HL-60 (cell line): ENCODE measurements at regions not wholly inside any gene's neighbourhood (a gene's known extent, or its start where the extent isn't known, plus 50 kb on each side); places are given as distances from the start of the nearest gene placed in this dataset.

Source experiments
- DNase-seq, 2 experiments: peaks; one replicate each; pipeline ENCODE4 v3.0.0-alpha.2; 2010 to 2020; ENCODE audit warnings: low read depth in 1 of 2, low spot score in 1 of 2
- H3K27ac ChIP-seq: fragments of 250-450 bp; sonication (Bioruptor Pico); replicated peaks from 2 replicates; pipeline ENCODE4 v1.5.1; 2020; ENCODE audit warnings: mild to moderate bottlenecking, moderate library complexity
- H3K27me3 ChIP-seq: fragments of 250-450 bp; sonication (Bioruptor Pico); 2 replicates; pipeline ENCODE4 v1.5.1; 2021; ENCODE audit warnings: mild to moderate bottlenecking, moderate library complexity; ENCODE audit not compliant: insufficient read depth, poor library complexity, severe bottlenecking
- H3K4me3 ChIP-seq: replicated peaks from 2 replicates; pipeline ENCODE4 v1.5.1; 2011; ENCODE audit warnings: mild to moderate bottlenecking, control low read depth, low read length; ENCODE audit not compliant: insufficient read depth
- GABPA ChIP-seq: IDR thresholded peaks from 2 replicates; pipeline ENCODE4 v1.6.1; 2012; ENCODE audit warnings: low read depth
- POLR2AphosphoS5 ChIP-seq: IDR thresholded peaks from 2 replicates; pipeline ENCODE4 v1.6.1; 2012; ENCODE audit warnings: low read depth
- SPI1 ChIP-seq: IDR thresholded peaks from 2 replicates; pipeline ENCODE4 v1.6.1; 2012; ENCODE audit warnings: low read depth, mild to moderate bottlenecking, borderline replicate concordance
- TF ChIP-seq, protein P1 (sequence below): IDR thresholded peaks from 2 replicates; pipeline ENCODE4 v1.6.1; 2012; ENCODE audit warnings: low read depth; ENCODE audit not compliant: insufficient replicate concordance
- TF ChIP-seq, protein P2 (sequence below): IDR thresholded peaks from one replicate; pipeline ENCODE4 v1.5.1; 2011; ENCODE audit warnings: low read length, control low read depth, inconsistent platforms; ENCODE audit not compliant: insufficient read depth

DNA sequence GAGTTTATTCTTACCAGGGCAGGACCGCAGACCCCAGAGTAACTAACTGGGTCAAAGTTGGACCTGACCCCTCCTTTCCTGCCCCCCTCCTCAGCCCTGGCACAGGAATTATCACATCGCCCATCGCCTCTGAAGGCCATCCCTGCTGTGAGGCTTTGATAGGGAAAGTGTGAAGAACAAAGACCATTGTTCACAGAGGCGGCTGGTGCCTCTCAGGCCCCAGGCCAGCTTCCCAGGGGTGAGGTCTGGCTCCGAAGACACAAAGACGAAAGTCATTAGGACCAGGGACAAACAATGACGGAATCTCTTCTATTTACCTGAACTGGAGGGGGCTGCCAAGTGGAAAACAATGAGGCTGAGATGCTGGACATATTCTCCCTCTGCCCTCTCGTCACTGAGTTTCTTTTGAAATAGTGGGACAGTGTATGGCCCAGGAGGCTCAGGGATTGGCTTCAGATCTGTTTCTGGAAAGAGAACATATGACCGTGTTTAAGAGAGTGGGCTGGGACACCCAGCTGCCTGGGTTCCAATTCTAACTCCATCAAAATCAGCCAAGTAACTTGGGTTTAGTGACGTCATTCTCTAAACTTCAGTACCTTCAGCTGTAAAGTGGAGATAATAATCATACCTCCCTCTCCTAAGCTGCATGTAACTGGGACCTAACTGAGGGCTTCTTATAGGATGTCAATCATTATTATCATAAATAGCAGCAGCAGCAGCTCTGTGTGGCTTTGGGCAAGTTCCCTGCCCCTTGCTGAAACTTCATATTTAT is 769.4 kb downstream of the MED13L start:
- TF ChIP-seq GABPA (no peak), POLR2AphosphoS5 (no peak), SPI1 (no peak)
- TF ChIP-seq, protein P1, sequence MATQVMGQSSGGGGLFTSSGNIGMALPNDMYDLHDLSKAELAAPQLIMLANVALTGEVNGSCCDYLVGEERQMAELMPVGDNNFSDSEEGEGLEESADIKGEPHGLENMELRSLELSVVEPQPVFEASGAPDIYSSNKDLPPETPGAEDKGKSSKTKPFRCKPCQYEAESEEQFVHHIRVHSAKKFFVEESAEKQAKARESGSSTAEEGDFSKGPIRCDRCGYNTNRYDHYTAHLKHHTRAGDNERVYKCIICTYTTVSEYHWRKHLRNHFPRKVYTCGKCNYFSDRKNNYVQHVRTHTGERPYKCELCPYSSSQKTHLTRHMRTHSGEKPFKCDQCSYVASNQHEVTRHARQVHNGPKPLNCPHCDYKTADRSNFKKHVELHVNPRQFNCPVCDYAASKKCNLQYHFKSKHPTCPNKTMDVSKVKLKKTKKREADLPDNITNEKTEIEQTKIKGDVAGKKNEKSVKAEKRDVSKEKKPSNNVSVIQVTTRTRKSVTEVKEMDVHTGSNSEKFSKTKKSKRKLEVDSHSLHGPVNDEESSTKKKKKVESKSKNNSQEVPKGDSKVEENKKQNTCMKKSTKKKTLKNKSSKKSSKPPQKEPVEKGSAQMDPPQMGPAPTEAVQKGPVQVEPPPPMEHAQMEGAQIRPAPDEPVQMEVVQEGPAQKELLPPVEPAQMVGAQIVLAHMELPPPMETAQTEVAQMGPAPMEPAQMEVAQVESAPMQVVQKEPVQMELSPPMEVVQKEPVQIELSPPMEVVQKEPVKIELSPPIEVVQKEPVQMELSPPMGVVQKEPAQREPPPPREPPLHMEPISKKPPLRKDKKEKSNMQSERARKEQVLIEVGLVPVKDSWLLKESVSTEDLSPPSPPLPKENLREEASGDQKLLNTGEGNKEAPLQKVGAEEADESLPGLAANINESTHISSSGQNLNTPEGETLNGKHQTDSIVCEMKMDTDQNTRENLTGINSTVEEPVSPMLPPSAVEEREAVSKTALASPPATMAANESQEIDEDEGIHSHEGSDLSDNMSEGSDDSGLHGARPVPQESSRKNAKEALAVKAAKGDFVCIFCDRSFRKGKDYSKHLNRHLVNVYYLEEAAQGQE = no peak
- TF ChIP-seq, protein P2, sequence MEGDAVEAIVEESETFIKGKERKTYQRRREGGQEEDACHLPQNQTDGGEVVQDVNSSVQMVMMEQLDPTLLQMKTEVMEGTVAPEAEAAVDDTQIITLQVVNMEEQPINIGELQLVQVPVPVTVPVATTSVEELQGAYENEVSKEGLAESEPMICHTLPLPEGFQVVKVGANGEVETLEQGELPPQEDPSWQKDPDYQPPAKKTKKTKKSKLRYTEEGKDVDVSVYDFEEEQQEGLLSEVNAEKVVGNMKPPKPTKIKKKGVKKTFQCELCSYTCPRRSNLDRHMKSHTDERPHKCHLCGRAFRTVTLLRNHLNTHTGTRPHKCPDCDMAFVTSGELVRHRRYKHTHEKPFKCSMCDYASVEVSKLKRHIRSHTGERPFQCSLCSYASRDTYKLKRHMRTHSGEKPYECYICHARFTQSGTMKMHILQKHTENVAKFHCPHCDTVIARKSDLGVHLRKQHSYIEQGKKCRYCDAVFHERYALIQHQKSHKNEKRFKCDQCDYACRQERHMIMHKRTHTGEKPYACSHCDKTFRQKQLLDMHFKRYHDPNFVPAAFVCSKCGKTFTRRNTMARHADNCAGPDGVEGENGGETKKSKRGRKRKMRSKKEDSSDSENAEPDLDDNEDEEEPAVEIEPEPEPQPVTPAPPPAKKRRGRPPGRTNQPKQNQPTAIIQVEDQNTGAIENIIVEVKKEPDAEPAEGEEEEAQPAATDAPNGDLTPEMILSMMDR = no peak
- no peak for DNase-seq
- H3K27me3 ChIP-seq = no peaks in the 10 kb centered on the region
- no peak overlapping the region for H3K4me3 ChIP-seq
- H3K27ac ChIP-seq = no peak overlapping the region

DNA sequence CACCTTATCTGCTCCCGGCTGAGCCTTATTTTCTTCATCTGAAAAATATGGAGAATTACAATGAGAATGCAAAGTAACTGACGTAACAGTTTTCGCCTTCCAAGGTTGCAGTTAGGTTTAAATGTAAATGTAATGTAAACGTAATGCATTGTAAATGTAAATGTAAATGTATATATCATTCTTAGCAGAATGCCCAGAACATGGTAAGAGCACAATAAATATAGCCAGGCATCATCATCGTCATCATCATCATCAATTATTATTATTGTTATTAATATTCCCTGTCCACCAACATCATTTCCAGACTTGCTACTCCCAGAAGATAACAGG is 770.0 kb downstream of the MED13L start:
- DNase-seq = no peak
- Histone ChIP-seq H3K27ac (no peak overlapping the region), H3K27me3 (no peaks in the 10 kb centered on the region), H3K4me3 (no peak overlapping the region)
- TF ChIP-seq GABPA = no peak
- no peak for TF ChIP-seq POLR2AphosphoS5
- TF ChIP-seq, protein P1 = no peak
- no peak for TF ChIP-seq SPI1
- TF ChIP-seq, protein P2 = no peak

DNA sequence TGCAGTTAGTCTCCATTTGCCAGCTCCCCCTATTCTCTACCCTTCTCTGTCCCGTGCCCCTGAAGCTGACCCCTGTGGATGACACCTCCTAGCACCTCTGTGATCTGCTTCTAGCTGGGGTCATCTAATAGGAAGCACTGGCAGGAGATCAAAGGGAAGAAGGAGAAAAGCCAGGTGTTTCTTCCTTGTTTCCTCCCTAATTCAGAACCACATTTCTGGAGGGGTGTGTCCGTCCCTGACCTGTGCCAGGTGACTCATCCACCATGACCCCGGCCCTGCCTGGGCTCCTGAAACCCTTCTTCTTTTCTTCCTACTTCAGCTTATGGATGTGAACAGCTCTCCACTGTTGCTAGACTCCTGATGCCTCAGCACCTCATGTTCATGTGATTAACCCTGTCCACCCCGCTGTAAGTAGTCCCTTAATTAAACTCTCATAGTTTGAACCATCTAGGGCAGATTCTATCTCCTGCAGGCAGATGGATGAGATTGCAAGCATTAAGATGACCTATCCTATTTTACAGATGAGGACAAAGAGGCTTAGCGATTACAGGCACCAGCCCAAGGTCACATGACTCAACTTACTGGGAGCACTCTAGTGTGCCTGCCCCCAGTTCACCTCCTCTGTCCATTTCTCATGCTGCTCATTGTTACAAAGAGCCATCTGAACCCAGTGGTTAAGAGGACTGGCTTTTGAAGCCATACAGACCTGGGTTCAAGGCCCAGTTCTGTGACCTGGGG is 770.5 kb downstream of the MED13L start:
- DNase-seq = no peak
- TF ChIP-seq, protein P1 = no peak
- no peak for TF ChIP-seq GABPA
- TF ChIP-seq SPI1 = no peak
- TF ChIP-seq, protein P2 = no peak
- no peak for TF ChIP-seq POLR2AphosphoS5
- Histone ChIP-seq H3K27me3 (no peaks in the 10 kb centered on the region), H3K4me3 (no peak overlapping the region), H3K27ac (no peak overlapping the region)
